ENCODE measurements at regions not wholly inside any gene's neighbourhood (a gene's known extent, or its start where the extent isn't known, plus 50 kb on each side); places are given as distances from the start of the nearest gene placed in this dataset.

DNA sequence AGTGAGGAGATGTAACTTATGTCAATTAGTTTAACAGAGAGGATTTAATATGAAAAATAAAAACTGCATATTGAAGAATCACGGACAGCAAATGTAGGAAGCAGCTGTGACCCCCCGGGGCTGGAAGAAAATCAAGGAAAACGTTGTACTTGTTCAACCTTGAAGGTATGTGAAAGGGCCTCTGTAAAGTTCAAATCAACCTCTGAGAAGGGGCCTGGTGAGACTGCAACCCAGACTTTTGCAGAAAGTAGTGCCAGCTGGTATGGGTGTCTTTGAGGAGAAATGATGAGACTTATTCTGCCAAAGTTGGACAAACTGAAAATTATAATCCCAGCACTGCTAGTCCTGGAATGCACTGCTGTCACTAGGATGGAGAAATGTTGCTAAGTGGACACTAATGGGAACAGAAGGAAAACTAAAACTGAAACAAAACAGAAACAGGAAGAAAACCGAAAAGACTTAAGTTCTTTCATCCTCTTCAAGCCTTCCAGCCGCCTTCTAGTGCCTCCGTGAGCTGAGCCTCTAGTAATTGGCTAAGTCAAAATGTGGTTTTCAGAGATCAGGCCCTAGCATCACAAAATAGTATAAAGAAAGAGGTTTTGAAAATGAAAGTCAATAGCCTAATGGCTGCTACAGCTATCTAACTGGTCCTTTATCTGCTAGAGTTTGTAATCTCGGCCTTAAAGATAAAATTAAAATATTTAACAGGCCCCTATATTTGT is 253.7 kb upstream of the SORCS1 start:
- no peak overlapping the region for H3K4me3 ChIP-seq (ENCODE audit: low read depth, low read length)
- TF ChIP-seq, protein P1, sequence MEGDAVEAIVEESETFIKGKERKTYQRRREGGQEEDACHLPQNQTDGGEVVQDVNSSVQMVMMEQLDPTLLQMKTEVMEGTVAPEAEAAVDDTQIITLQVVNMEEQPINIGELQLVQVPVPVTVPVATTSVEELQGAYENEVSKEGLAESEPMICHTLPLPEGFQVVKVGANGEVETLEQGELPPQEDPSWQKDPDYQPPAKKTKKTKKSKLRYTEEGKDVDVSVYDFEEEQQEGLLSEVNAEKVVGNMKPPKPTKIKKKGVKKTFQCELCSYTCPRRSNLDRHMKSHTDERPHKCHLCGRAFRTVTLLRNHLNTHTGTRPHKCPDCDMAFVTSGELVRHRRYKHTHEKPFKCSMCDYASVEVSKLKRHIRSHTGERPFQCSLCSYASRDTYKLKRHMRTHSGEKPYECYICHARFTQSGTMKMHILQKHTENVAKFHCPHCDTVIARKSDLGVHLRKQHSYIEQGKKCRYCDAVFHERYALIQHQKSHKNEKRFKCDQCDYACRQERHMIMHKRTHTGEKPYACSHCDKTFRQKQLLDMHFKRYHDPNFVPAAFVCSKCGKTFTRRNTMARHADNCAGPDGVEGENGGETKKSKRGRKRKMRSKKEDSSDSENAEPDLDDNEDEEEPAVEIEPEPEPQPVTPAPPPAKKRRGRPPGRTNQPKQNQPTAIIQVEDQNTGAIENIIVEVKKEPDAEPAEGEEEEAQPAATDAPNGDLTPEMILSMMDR (IDR thresholded peaks at IDR 0.05; ENCODE audit: low read depth, low read length, missing control alignments), result no peak
- no peak for DNase-seq (ENCODE audit: low read depth)

DNA sequence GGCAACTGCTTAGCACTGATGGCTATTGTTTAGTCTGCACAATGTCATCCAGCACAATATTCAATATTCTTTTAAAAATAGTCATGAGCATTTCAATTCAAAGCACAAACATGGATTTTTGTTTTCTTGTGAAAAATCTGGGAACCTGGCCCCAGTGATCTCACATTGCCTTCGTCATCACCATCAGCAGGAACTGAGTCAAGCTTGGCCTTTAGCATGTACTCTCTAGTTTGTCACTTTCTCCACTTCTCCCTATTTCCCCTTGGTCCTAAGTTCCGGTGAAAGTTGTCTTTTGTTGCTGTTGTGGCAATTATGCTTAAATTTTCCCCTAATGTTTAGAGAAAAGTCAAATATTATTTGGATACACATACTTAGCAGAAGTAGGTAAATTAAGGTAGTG is 252.9 kb upstream of the SORCS1 start:
- no peak for DNase-seq (ENCODE audit: low read depth)
- H3K4me3 ChIP-seq (ENCODE audit: low read depth, low read length), result no peak overlapping the region
- TF ChIP-seq, protein P1 (IDR thresholded peaks at IDR 0.05; ENCODE audit: low read depth, low read length, missing control alignments), result no peak

DNA sequence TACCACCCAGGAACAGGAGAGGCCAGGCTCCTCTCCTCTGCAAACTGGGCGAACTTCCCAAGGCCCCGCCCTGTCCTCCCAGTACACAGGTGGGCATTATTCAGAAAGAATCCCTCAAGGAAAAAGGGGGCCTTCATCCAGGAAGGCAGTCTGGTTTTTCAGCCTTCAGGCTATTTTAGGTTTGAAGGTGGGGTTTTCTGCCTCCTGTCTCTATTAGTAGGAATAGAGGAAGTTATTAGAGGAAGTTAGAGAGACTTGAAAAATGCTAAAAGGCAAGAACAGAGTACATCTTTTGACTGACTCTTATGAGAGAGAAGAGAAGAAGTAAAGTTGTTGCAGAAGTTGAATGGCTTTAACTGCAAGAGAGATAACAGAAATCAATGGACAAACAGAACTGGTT is 250.9 kb upstream of the SORCS1 start:
- DNase-seq (ENCODE audit: low read depth), result no peak
- H3K4me3 ChIP-seq (ENCODE audit: low read depth, low read length), result no peak overlapping the region
- TF ChIP-seq, protein P1 (IDR thresholded peaks at IDR 0.05; ENCODE audit: low read depth, low read length, missing control alignments), result no peak

DNA sequence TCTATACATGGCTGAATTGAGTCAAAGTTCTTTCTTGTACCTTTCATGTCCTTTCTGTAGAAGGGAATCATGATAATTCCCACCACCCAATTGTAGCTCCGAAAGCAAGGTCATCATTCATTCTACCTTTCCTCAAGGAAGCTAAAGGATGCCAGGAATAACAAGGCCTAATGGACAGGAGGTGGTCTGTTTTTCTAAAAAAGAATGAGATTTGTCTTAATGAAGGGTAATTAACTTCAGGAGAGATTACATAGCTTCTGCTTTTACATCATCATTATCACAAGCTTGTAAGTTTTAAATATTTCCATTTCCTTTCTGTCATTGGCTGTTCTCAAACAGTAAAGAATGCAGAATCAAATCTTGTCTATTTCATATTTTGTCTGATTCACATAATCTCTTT is 249.5 kb upstream of the SORCS1 start:
- H3K4me3 ChIP-seq (ENCODE audit: low read depth, low read length), result no peak overlapping the region
- TF ChIP-seq, protein P1 (IDR thresholded peaks at IDR 0.05; ENCODE audit: low read depth, low read length, missing control alignments), result no peak
- no peak for DNase-seq (ENCODE audit: low read depth)

DNA sequence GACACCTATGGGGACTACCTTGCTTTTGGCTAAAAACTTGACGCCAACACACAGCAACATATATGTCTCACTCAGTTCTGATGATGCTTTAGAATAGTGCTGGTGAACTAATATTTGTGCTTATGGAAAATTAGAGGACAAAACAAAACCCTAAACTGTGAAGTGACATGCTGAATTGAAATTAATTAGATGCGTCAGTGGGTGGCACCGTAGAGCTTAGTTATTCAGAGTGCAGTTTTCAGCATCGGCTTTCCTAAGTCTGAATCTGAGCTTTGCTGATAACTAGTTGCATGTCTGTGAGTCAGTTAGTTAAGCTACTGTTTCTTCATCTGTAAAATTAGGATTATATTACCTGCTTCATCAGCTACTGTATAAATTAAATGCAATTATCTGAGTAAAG is 245.0 kb upstream of the SORCS1 start:
- TF ChIP-seq, protein P1 (IDR thresholded peaks at IDR 0.05; ENCODE audit: low read depth, low read length, missing control alignments), result peak; percentile 28
- no peak overlapping the region for H3K4me3 ChIP-seq (ENCODE audit: low read depth, low read length)
- DNase-seq (ENCODE audit: low read depth), result no peak

DNA sequence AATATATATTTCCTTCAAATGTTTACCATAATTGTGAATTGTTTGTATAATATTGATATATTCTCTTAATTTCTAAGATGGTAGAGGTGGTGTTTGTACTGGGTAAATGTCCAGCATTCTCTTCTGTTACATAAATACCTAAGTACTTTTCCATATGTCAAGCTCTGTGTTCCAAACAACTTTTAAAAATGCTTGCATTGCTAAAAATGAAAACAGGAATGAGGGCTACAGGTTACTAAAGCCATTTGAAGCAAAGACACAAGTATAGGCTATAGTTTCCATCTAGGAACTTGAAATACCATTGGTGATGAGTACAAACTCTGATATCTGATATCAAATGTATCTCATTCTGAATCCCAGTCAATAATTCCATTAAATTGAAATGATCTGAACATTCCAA is 233.6 kb upstream of the SORCS1 start:
- TF ChIP-seq, protein P1 (IDR thresholded peaks at IDR 0.05; ENCODE audit: low read depth, low read length, missing control alignments), result no peak
- no peak overlapping the region for H3K4me3 ChIP-seq (ENCODE audit: low read depth, low read length)
- no peak for DNase-seq (ENCODE audit: low read depth)

DNA sequence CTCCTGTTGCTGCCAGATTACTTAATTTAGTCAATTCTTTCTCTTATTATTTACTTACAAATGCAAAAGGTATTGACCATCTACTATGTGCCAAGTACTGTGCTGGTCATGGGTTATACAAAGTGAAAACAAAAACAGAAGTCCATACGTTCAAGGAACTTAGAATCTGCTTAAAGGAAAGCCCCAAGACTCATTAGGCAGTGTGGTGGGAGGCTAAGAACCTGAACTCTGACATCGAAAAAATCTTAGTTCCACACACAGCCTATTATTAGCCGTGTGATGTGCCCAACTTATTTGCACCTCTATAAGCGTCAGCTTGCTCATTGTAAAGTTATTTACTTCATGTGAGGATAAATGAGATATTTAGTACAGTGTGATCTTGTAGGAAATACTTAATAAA is 227.4 kb upstream of the SORCS1 start:
- DNase-seq (ENCODE audit: low read depth), result no peak
- TF ChIP-seq, protein P1 (IDR thresholded peaks at IDR 0.05; ENCODE audit: low read depth, low read length, missing control alignments), result no peak
- H3K4me3 ChIP-seq (ENCODE audit: low read depth, low read length), result no peak overlapping the region
